DMS153 treated with DMSO at 0.1 percent for 48 hours (cell line): ENCODE measurements at regions not wholly inside any gene's neighbourhood (a gene's known extent, or its start where the extent isn't known, plus 50 kb on each side); places are given as distances from the start of the nearest gene placed in this dataset.

ENCODE experiments used
- DNase-seq: peaks from one replicate; lab custom pipeline; 2025; ENCODE audit not compliant: unreplicated experiment; lab: John Stamatoyannopoulos, UW

DNA sequence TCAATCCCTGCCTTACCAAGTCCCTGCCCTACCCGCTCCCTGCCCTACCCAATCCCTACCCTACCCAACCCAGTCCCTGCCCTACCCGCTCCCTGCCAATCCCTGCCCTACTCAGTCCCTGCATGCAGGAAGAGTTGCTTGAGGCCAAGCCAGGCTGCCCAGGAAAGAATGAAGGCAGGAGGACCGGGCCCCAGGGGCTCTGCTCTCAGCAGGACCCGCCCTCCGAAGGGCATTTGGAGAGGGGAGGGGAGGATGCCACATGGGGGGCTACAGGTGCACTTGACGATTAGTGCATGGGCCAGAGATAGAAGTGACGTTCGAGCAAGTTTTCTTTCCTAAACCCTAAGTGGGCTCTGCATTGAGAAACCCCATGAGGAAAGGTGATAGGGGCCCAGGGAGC, 581.2 kb downstream of the TBC1D22A start:
- DNase-seq = no peak

DNA sequence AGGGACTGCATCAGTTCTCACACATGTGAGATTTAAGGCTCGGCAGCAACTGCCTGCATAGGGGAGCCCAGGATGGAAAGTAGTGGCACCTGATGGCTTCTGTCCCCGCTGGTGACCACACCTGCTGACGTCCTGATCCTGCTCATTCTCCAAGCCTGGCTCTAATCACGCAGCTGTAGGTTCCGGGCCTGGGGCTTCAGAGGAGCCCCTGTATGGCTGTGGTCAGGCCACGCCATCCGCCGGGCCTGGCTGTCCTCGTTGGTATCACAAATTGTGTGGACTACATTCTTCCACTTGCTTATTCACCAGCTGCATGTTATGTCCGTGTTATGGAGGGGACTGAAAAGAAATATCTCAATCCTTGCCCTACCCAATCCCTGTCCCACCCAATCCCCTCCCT, 580.0 kb downstream of the TBC1D22A start:
- no peak for DNase-seq

DNA sequence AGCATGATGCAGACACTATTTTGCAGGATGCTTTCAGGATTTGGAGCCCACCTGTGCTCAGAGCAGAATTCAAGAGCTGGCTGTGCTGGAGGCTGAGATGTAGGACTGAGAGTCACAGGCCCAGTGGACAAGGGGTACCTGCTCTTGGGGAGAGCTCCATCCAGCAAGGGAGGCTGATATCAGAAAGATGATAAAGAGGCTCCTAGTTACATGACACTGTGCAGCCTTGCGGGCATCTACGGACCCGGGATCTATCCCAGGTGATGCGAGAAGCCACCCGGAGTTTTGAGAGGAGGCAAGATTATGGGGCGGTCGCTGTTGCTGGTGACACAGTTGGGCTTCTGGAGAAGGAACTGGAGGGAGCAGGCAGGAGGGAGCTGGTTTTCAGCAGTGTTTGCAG, 579.0 kb downstream of the TBC1D22A start:
- no peak for DNase-seq

DNA sequence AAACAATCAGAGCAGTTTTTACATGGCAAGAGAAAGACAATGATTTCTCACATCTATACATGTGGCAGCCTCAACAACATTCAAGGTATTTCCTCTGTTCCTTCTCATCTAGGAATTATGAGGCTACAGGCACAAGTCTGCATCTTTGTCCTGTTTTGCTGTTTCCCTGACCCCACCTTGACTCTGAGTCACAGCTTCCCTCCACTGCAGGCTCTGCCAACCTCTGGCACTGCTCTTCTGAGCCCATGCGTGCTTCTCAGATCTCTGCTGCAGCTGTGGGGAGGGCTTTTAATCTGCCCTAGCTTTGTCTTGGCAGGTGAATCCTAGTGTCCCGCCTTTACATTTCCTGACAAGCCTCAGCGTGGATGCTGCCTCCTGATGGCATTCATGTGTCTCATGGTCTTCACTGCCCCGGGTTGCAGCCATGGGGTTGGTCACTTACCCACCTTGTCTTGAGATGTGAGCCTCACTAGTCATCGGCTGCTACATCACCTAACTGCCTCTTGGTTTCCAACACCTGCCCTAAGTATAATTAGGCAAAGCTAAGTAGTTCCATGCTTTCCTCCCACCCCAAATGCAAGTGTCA, 578.5 kb downstream of the TBC1D22A start:
- DNase-seq = no peak

- peak; percentile 67 for DNase-seq
These were observed 574.7 kb downstream of the TBC1D22A start for GRCh38 chr22:47337161-47337621.

- DNase-seq = no peak
These were observed 573.5 kb downstream of the TBC1D22A start for GRCh38 chr22:47335958-47336357.

DNA sequence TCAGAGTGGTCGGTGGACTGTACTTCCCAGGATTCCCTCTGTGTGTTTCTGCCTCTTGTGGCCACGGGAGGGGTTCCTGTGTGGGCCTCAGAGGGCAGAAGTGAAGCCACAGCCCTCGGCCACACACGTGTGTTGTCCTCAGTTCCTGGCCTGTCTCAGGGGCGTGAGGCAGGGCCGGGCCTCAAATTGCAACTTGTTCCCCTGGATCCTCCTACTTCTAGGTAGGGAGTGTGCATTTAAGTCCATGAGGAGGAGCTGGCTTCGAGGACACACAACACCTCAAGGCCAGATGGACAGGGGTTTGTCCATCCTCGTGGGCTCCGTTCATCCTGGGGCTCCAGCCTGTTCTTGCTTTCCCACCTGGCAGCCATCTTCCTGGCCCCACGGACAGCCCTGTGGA, 573.0 kb downstream of the TBC1D22A start:
- no peak for DNase-seq

GRCh38 chr22:47334601-47335000, 572.2 kb downstream of the TBC1D22A start:
- DNase-seq = no peak

- DNase-seq = peak; percentile 68
These were observed 571.2 kb downstream of the TBC1D22A start for GRCh38 chr22:47333625-47334024.

GRCh38 chr22:47332246-47332980, 570.0 kb downstream of the TBC1D22A start:
- DNase-seq = no peak

DNA sequence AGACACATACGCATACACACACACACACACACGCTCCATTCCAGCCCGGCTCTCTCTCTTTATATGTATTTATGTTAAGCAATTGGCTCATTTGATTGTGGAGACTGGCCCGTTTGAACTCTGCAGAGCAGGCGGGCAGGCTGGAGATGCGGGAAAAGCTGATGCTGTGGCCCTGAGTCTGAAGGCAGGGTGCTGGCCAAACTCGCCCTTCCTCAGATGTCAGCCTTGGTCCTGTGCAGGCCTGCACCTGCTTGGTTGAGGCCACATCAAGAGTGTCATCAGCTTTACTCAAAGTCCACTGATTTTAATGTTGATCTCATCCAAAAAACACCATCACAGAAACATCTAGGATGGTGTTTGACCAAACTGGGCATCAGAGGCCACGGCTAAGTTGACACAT, 569.3 kb downstream of the TBC1D22A start:
- DNase-seq = no peak

DNA sequence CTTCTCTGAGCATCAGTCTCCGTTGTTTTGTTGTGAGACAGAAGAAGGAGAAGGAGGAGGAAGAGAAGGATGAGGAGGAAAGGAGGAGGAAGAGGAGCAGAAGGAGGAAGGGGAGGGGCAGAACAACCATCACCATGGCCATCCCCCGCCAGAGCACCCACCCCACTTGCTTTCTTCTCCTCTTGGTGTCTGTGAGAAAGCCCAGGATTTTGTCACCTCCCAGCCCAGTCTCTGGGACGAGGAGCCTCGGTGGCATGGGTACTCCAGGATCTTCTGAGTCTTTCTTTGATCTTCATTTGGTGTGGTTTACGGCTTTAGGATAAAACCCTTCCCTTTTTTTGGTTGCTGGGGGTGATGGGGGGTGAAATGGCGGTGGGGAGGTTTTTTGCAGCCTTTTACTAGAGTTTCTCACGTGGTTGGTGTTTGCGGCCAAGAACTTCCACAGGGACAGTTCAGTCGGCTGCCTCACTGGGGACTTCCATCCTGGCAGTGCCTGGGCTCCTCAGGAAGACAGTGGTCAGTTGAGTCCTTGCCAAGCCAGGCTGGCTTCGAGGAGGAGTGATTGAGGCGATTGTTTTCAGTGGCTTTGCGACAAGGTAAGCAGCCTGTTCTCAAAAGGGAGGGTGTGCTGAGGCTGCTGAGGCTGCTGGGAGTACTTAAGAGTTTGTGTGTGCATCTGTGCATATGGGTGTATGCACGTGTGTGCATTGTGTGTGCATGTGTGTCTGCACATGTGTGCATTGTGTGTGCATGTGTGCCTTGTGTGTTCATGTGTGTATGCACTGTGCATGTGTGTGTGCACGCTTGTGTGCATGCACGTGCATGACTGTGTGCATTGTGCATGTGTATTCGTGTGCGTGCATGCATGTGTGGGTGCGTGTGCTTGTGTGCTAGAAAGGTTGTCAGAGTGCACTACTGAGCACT, 567.5 kb downstream of the TBC1D22A start:
- DNase-seq = no peak

DNA sequence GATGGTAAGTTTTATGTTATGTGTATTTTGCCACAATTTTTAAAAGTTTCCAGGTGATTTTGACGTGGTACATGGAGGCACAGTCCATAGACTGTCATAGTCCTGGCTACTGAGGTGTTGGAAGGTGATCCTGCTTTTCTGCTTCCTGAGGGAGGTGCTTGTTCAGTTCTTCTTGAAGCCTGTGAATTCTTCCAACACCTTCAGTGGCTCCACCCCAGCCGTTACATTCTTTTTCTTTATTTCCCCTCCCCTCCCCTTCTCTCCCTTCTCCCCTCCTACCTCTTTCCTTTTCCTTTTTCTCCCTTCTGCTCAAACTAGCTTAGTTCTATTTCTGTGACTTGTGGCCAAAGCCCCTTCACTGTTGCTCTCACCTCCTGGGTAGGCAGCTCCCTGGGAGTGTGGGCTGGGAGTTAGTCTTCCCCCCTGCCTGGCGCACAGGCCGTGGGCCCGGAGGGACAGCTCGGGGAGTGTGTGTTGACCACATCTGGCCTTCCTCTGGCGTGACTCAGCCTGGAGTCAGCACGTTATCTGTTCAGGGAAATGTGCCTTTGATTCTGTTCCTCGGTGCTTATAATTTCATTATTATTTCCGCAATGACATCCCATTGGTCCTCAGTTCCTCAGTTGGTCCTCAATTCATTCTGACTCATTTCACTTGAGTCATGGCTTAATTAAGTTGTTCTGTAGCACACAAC, 566.2 kb downstream of the TBC1D22A start:
- no peak for DNase-seq

- DNase-seq = no peak
These were observed 564.8 kb downstream of the TBC1D22A start for GRCh38 chr22:47327241-47327640.

DNA sequence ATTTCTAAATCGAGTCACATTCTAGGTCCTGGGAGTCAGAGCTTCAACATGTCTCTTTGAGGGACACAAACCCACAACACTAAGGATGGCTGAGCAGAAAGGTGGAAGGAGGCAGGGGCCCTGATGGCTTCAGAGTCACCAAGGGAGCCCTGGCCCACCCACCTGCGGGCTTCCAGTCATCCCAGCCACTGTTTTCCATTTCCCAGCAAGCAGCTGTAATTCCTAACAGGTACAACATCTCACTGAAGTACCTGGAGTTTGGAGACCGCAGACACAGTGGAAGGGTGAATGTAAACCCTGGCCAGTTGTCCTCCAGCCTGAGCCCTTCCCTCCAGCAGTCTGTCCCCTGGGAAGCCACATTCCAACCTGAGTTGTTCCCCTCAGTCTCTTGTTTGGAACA, 562.8 kb downstream of the TBC1D22A start:
- no peak for DNase-seq

DNA sequence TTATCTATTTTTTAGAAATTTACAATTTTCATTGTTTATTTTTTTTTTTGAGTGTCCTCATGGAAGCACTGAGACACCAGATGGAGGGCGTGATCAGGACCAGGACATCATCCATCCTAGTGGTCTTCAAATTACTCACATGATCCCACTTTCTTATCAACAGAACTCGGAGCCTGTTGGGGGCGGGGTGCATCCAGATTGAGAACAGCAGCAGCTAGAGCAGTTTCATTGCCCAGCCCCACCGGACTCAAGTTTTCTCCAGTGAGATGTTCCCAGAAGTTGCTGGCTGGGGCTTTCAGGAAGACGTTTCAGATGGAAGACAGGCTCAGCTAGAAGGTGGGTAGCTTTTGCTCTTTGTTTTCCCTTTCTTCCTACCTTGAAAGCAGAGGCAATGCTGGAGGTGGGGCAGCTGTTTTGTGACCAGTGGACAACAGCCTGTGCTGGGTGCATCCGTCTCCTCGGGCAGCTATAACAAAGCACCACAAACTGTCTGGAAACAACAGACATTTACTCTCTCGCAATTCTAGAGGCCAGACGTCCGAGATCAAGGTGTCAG, 562.1 kb downstream of the TBC1D22A start:
- no peak for DNase-seq

GRCh38 chr22:47323518-47323917, 561.1 kb downstream of the TBC1D22A start:
- DNase-seq = no peak

GRCh38 chr22:47322854-47323253, 560.4 kb downstream of the TBC1D22A start:
- peak; percentile 64 for DNase-seq

DNA sequence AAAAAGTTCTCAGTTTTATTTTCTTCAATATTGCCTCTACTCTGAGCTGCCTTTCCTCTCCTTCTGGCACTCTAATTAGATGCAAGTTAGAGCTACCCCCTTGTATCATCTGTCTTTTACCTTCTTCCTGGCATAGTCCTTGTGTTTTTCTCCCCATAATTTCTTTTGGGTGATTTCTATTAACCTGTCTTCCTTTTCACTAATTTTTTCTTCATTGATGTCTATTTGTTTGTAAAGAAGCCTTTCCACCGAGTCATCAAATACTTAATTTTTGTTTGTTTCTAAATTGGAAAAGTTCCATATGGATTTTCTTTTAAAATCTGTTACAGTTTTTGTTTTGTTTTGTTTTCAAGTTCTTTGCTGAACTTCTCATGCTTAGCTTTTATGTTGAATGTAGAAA, 558.1 kb downstream of the TBC1D22A start:
- no peak for DNase-seq

GRCh38 chr22:47318041-47318737, 555.7 kb downstream of the TBC1D22A start:
- no peak for DNase-seq
